ENCODE measurements at regions not wholly inside any gene's neighbourhood (a gene's known extent, or its start where the extent isn't known, plus 50 kb on each side); places are given as distances from the start of the nearest gene placed in this dataset.
"Not testable (repeated sequence)": the region's sequence is repeated elsewhere in the genome, so short reads cannot be mapped to it uniquely, and the experiment has no call there.

GRCh38 chr15:69562116-69562515 lies 109.5 kb downstream of the RPLP1 start:
- DNase-seq: no peak
- 12 to 49% methylated on average over 7 of the region's 7 CpGs for WGBS, 2 donors
- intact Hi-C loops (cut with DNase I): no loop called here

DNA sequence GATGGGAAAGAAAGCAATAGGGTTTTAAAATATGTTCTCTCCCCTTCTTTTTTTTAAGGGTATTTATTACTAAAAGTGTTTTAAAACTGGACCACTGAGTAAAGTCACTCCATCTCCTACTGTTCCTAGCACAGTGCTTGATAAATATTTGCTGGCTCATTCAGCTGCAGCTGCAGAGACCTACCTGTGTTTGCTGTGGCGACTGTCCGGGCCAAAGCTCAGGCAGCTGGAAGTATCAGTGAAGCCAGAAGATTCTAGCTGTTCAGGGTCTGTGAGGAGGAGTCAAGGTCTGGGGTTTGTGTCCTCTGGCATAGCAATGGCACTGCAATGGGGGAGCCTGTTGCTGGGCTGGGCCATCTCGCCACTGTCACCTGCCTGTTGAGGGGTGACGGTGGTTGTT lies 109.9 kb downstream of the RPLP1 start:
- TF ChIP-seq POLR2AphosphoS5 (IDR thresholded peaks at IDR 0.05) (no peak), EP300 (IDR thresholded peaks at IDR 0.05) (no peak), POLR2A (IDR thresholded peaks at IDR 0.05) (no peak), CTCF (IDR thresholded peaks at IDR 0.05) (no peak)
- Histone ChIP-seq H3K36me3 (no peaks in the 10 kb centered on the region), H3K4me1 (peaks cover 0 to 6% (median 5%) of the 10 kb centered on the region in 4 donors), H3K4me3 (no peak overlapping the region), H3K27me3 (peaks cover 0 to 3% (median 0%) of the 10 kb centered on the region in 3 donors), H3K9me3 (no peaks in the 10 kb centered on the region), H3K27ac (no peak overlapping the region)
- no peak for DNase-seq
- intact Hi-C loops (cut with DNase I): no loop called here
- WGBS, 2 donors: 21 to 68% methylated on average over 4 of the region's 4 CpGs

More at GRCh38 chr15:69562116-69562515, 109.5 kb downstream of the RPLP1 start:
- peaks cover 0 to 10% (median 9%) of the 10 kb centered on the region in 4 donors for H3K4me1 ChIP-seq
- H3K9me3 ChIP-seq: no peaks in the 10 kb centered on the region
- no peaks in the 10 kb centered on the region for H3K36me3 ChIP-seq
- no peak overlapping the region for H3K4me3 ChIP-seq
- TF ChIP-seq EP300 (IDR thresholded peaks at IDR 0.05) (no peak), POLR2AphosphoS5 (IDR thresholded peaks at IDR 0.05) (no peak), POLR2A (IDR thresholded peaks at IDR 0.05) (no peak), CTCF (IDR thresholded peaks at IDR 0.05) (no peak)
- peaks cover 0 to 3% (median 0%) of the 10 kb centered on the region in 3 donors for H3K27me3 ChIP-seq
- no peak overlapping the region for H3K27ac ChIP-seq

DNA sequence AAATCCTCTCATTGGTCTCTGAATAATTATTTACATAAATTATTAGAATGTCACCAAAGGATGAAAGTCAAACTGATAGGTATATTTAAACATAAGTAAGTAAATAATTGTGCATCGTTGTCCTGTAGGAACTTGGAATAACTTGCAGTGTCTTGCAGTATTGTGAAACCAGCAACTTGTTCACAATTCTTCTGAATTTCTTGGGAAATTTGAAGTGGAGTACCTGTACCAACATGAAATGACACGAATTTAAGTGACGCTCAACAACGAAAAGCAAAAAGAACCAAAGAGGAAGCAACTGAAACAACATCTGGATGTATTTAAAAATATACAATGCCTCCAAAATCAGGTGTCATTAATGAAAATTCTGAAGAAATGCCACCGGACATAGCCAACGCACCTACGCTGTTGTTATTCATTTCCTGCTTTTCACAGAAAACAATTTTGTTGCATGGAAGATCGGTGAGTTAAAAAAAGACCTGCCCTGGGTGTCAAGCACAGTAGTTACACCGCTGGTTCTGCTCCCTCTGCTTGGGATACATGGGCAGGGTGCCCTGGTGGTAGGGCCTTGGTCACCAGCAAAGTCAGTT lies 112.5 kb downstream of the RPLP1 start:
- Histone ChIP-seq H3K27me3 (peaks cover 0 to 3% (median 0%) of the 10 kb centered on the region in 3 donors), H3K36me3 (no peaks in the 10 kb centered on the region), H3K4me1 (no peaks in the 10 kb centered on the region), H3K9me3 (no peaks in the 10 kb centered on the region), H3K4me3 (no peak overlapping the region), H3K27ac (no peak overlapping the region)
- DNase-seq: no peak
- intact Hi-C loops (cut with DNase I): no loop called here
- WGBS, 2 donors: 88 to 90% methylated on average over 9 of the region's 9 CpGs
- no peak for TF ChIP-seq POLR2A (IDR thresholded peaks at IDR 0.05)
- TF ChIP-seq POLR2AphosphoS5 (IDR thresholded peaks at IDR 0.05): no peak
- no peak for TF ChIP-seq CTCF (IDR thresholded peaks at IDR 0.05)

- 97 to 98% methylated on average over 31 of the region's 31 CpGs for WGBS, 2 donors
- H3K27me3 ChIP-seq; H3K4me3 ChIP-seq; H3K27ac ChIP-seq; intact Hi-C loops (cut with DNase I); H3K36me3 ChIP-seq; H3K9me3 ChIP-seq; DNase-seq; H3K4me1 ChIP-seq: not testable (repeated sequence)
Observed at GRCh38 chr15:69567238-69567760, 114.7 kb downstream of the RPLP1 start.

DNA sequence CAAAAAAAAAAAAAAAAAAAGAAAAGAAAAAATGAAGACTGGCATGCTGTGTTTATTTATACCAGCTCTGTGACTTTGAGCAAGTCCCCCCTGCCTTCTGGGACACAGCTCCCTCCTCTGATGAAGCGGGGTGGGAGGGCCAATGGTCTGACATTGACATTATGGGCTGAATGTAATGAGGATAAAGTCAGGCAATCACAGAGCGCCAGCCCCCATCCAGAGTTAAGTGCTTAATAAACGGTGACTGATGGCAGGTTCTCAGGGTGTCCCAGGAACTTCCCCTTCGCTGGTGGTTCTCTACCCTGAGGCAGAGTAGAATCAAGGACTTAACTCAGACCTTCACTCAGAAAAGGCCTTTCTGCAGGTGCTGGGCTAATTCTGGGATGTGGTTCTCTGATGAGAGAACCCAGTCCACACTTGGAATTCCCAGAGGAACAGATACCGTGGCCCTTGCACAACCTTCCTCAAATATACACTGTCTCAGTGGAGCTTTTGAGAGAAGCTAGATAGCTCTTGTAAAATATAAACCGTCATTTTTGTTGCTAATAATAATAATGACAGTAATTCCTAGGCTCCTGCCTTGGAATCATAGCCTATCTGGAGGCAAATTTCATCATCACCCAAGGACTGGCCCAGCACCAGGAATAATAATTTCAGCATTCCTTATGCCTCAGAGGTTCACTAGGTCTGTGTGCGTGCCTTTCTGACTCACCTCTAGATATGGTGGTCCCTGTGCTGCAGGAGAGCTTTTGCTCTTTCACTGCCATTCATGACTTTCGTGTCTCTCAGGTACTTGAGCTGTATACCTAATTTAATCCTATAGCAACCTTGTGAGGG lies 115.8 kb downstream of the RPLP1 start:
- intact Hi-C loops (cut with DNase I): no loop called here
- no peak for TF ChIP-seq CTCF (IDR thresholded peaks at IDR 0.05)
- TF ChIP-seq POLR2AphosphoS5 (IDR thresholded peaks at IDR 0.05): no peak
- TF ChIP-seq POLR2A (IDR thresholded peaks at IDR 0.05): no peak
- no peak for TF ChIP-seq EP300 (IDR thresholded peaks at IDR 0.05)
- no peaks in the 10 kb centered on the region for H3K9me3 ChIP-seq
- no peaks in the 10 kb centered on the region for H3K4me1 ChIP-seq
- H3K36me3 ChIP-seq: no peaks in the 10 kb centered on the region
- no peak overlapping the region for H3K4me3 ChIP-seq
- no peak overlapping the region for H3K27ac ChIP-seq
- DNase-seq: no peak
- WGBS, 2 donors: 85 to 88% methylated on average over 8 of the region's 8 CpGs
- H3K27me3 ChIP-seq: peaks cover 0 to 2% (median 0%) of the 10 kb centered on the region in 3 donors

Measured in sigmoid colon (tissue), 6 donors.